ENCODE measurements at regions not wholly inside any gene's neighbourhood (a gene's known extent, or its start where the extent isn't known, plus 50 kb on each side); places are given as distances from the start of the nearest gene placed in this dataset.

DNA sequence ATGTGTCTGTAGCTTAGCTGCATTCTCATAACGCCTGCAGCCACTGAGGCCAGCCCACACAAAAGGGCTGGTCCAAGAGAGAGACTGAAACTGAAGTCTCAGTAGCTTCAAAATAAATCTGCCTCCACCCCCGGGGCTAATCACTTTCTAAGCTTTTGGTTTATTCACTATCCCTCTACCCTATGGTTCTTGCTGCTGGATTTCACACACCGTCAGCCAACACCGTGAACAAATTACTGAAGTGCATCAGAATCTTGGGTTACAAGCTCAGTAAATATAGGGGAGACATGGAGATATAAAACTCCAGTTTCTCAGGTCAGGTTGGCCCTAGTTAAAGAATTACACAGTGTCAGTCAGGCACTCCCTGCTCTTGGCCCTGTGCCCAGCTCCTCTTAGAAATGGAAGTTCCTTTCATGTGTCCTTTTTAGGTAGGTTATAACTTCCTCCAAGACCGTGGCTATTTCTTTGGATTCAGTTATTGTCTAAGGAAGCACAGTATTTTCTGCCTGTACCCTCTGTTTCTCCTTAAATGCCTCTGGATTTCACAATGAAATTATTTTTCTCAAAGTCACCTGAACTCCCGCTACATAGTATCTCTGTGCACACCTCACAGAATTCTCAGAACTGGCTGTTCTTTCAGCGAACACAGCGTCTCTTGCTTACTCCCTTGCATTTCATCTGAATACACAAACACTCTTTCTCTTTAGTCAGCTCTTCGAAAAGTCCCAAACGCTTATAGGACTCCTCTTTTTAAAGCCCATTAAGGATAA is 112.5 kb downstream of the FAM174A start:
- TF ChIP-seq CTCF (conservative IDR thresholded peaks at IDR 0.05; ENCODE audit: low read length): no peak
- no peak for TF ChIP-seq EZH2phosphoT487 (IDR thresholded peaks at IDR 0.05; ENCODE audit: borderline replicate concordance)
